ENCODE measurements at regions not wholly inside any gene's neighbourhood (a gene's known extent, or its start where the extent isn't known, plus 50 kb on each side); places are given as distances from the start of the nearest gene placed in this dataset.

DNA sequence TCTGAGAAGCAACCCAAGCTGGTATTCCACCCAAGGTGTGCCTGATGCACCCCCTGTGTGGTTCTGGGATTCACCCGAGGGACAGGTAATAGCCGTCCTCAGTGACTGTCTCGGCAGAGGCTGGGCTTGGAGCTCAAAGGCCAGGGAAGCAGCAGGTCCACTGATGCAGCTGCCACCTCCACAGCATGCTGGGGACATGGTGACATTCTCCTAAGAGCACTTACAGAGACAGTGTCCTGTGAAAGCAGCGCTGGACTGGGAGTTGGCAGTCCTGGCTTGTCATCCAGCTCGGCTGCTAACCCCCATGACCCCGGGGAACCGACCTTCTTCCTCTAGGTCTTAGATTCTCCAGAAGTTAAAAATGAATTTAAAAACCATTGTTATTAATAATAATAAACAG, 72.8 kb downstream of the RPUSD4 start:
- no peak for TF ChIP-seq TAF1 (IDR thresholded peaks at IDR 0.05; ENCODE audit: borderline replicate concordance, insufficient read depth, low read length)
- TF ChIP-seq FOXP2 (optimal IDR thresholded peaks at IDR 0.05; ENCODE audit: borderline replicate concordance, extremely low read depth, extremely low read length, insufficient read depth), result no peak
- TF ChIP-seq SIN3A (IDR thresholded peaks at IDR 0.05; ENCODE audit: borderline replicate concordance, insufficient read depth, low read length), result no peak
- no peak for TF ChIP-seq POLR2AphosphoS5 (IDR thresholded peaks at IDR 0.05; ENCODE audit: low read depth, low read length)
- no peak for TF ChIP-seq REST (IDR thresholded peaks at IDR 0.05; ENCODE audit: insufficient read depth in 1 of 2, low read depth in 2 of 2, low read length in 2 of 2)

DNA sequence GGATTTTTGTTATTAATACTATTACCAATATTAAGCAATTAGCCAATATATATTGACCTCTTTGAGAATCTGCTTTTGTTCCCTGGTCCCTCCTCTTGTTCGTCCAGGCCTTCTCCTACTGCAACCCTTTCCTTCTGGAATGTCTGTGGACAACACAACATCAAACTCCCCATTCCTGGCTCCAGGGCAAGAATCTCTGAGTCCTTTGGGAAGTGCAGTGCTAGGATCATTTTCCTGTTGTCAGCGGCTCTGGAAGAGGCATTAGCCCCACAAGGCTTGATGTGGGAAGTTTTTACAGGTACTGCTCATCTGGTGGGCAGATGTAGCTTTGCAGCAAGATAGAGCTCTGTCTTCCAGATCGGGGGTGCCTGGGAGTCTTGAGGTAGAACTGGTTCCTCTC, 74.3 kb downstream of the RPUSD4 start:
- no peak for TF ChIP-seq POLR2AphosphoS5 (IDR thresholded peaks at IDR 0.05; ENCODE audit: low read depth, low read length)
- TF ChIP-seq TAF1 (IDR thresholded peaks at IDR 0.05; ENCODE audit: borderline replicate concordance, insufficient read depth, low read length), result no peak
- TF ChIP-seq SIN3A (IDR thresholded peaks at IDR 0.05; ENCODE audit: borderline replicate concordance, insufficient read depth, low read length), result no peak
- no peak for TF ChIP-seq FOXP2 (optimal IDR thresholded peaks at IDR 0.05; ENCODE audit: borderline replicate concordance, extremely low read depth, extremely low read length, insufficient read depth)
- no peak for TF ChIP-seq REST (IDR thresholded peaks at IDR 0.05; ENCODE audit: insufficient read depth in 1 of 2, low read depth in 2 of 2, low read length in 2 of 2)

- no peak for TF ChIP-seq TAF1 (IDR thresholded peaks at IDR 0.05; ENCODE audit: borderline replicate concordance, insufficient read depth, low read length)
These were observed 73.8 kb upstream of the CDON start for GRCh38 chr11:126136507-126136906.

- TF ChIP-seq POLR2AphosphoS5 (IDR thresholded peaks at IDR 0.05; ENCODE audit: low read depth, low read length) (no peak), SIN3A (IDR thresholded peaks at IDR 0.05; ENCODE audit: borderline replicate concordance, insufficient read depth, low read length) (no peak), REST (IDR thresholded peaks at IDR 0.05; ENCODE audit: insufficient read depth in 1 of 2, low read depth in 2 of 2, low read length in 2 of 2) (no peak), TAF1 (IDR thresholded peaks at IDR 0.05; ENCODE audit: borderline replicate concordance, insufficient read depth, low read length) (no peak), FOXP2 (optimal IDR thresholded peaks at IDR 0.05; ENCODE audit: borderline replicate concordance, extremely low read depth, extremely low read length, insufficient read depth) (no peak)
These were observed 72.8 kb upstream of the CDON start for GRCh38 chr11:126135235-126136176.

GRCh38 chr11:126134461-126135155, 71.9 kb upstream of the CDON start:
- no peak for TF ChIP-seq POLR2AphosphoS5 (IDR thresholded peaks at IDR 0.05; ENCODE audit: low read depth, low read length)
- no peak for TF ChIP-seq TAF1 (IDR thresholded peaks at IDR 0.05; ENCODE audit: borderline replicate concordance, insufficient read depth, low read length)
- TF ChIP-seq SIN3A (IDR thresholded peaks at IDR 0.05; ENCODE audit: borderline replicate concordance, insufficient read depth, low read length), result no peak
- TF ChIP-seq REST (IDR thresholded peaks at IDR 0.05; ENCODE audit: insufficient read depth in 1 of 2, low read depth in 2 of 2, low read length in 2 of 2), result no peak
- no peak for TF ChIP-seq FOXP2 (optimal IDR thresholded peaks at IDR 0.05; ENCODE audit: borderline replicate concordance, extremely low read depth, extremely low read length, insufficient read depth)

Measured in PFSK-1 (cell line).